ENCODE measurements at regions not wholly inside any gene's neighbourhood (a gene's known extent, or its start where the extent isn't known, plus 50 kb on each side); places are given as distances from the start of the nearest gene placed in this dataset.

- TF ChIP-seq CTCF (conservative IDR thresholded peaks at IDR 0.05; ENCODE audit: low read depth, low read length) (no peak), EZH2 (IDR thresholded peaks at IDR 0.05; ENCODE audit: low read length, unreplicated experiment) (no peak), EZH2phosphoT487 (IDR thresholded peaks at IDR 0.05; ENCODE audit: borderline replicate concordance, low read length) (no peak)
These were observed 428.5 kb downstream of the RPS24 start for GRCh38 chr10:78462176-78462575.

Data from PC-3 (cell line).